HG03196 (cell line): ENCODE measurements at regions not wholly inside any gene's neighbourhood (a gene's known extent, or its start where the extent isn't known, plus 50 kb on each side); places are given as distances from the start of the nearest gene placed in this dataset.

Experiments
- ATAC-seq: cut with Tn5 transposase; IDR thresholded peaks from one replicate; pipeline ENCODE4 v1.9.1; 2021; ENCODE audit not compliant: unreplicated experiment

DNA sequence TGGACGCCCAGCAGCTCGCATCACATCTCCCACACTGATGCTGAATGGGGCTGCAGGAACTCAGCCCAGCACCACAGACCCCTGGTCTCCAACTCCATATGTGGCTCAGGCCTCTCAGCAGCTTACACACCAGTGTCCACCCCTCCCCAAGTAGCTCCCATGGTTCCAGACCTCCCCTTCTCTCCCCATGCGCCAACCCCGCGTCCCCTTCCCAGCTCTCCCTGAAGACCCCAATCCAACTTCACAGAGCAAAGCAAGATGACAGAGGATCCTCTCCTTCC lies 188.9 kb downstream of the SH3BP4 start:
- ATAC-seq, result no peak

DNA sequence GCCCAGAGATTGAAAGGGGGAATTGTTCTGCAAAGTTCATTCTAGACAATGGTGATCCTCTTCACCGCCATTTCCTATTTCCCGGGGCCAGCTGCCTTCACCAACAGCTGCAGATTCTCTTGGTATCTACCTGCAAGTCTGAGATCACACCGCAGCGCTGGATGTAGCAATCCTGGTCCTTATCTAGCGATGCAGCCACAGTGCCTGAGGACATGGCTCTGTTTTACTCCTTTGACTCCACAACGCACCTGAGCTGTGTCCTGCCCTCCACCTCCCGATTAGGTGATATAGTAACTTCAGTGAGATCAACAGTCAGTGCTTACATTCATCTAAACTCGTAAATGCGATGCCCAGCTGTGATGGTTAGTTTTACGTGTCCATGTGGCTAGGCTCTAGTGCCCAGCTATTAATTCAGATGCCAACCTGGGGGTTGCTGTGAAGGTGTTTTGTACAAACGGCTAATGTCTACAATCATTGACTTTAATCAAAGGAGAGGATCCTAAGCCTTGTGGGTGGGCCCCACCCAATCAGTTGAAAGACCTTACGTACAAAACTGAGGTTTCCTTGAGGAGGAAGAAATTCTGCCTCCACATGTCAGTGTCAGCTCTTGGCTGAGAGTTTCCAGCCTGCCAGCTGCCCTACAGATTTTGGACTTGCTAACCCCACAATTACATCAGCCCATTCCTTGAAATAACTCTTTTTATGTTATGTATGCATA lies 189.8 kb downstream of the SH3BP4 start:
- ATAC-seq, result no peak

DNA sequence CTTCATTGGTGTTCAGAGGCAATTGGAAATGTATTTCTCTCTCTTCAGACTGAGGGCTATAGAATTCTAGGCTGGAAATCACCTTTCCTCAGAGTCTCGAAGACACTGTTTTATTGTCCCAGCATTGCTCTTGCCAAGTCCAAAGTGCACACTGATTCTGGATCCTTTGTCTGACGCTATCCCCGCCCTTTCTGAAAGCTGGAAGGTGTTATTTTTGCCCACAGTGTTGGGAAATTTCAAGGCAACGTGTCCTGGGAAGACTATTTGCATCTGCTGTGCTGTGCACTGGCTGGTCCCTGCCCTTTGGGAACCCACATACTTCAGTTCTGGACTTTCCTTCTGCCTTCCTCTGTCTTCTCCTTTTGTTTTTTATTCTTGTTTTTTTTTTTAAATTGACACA lies 190.8 kb downstream of the SH3BP4 start:
- ATAC-seq, result no peak

DNA sequence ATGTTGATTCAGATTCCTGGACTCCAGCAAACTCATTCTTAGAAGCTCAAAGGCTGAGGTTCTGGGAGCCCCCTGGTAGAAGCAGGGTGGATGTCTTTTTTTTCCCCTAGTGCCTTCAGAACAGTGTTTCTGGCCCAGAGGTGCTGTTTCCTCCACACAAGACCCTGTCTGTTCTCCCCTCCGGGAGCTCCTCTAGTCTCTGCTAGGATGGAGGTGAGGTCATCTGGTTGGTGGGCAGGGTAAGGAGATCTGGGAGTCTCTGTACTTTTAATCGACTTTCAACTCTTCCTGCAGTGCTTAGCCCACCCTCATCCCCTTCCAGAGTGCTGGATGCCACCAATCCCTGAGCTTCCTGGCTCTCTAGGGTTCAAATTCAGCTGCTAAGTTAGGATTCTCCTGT lies 192.0 kb downstream of the SH3BP4 start:
- no peak for ATAC-seq

DNA sequence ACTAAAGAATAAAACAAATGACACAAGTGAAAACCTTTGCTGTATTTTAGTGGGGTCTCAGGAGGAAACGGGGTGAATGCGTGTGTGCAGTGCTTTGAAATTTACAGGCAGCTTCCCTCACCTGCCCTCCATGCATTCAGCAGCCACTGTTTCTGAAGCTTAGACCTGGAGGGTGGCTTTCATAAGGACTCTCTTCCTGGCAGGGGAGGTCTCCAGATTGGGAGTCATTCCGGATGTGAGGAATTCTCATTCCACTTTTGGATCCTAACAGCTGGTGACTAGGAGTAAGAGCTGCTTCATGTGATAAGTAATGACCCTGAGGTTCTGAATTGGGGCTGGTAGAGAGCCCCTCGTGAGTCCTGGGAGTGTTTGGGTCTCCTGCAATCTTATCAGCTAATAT lies 192.5 kb downstream of the SH3BP4 start:
- no peak for ATAC-seq

DNA sequence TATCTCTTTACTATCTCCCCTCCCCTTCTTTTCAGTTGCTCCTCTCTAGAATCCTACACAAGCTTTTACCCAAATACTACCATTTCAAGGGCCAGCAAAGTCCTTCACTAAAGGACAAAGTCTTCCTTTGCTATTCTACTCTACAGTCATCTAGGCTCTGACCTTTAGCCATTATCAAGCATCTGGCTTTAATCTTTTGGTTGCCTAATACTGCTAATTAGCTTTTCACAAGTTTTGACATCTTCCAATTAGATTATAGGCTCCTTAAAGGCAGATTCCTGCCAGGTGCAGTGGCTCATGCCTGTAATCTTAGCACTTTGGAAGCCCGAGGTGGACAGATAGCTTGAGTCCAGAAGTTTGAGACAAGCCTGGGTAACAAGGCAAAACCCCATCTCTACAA lies 194.4 kb downstream of the SH3BP4 start:
- no peak for ATAC-seq

DNA sequence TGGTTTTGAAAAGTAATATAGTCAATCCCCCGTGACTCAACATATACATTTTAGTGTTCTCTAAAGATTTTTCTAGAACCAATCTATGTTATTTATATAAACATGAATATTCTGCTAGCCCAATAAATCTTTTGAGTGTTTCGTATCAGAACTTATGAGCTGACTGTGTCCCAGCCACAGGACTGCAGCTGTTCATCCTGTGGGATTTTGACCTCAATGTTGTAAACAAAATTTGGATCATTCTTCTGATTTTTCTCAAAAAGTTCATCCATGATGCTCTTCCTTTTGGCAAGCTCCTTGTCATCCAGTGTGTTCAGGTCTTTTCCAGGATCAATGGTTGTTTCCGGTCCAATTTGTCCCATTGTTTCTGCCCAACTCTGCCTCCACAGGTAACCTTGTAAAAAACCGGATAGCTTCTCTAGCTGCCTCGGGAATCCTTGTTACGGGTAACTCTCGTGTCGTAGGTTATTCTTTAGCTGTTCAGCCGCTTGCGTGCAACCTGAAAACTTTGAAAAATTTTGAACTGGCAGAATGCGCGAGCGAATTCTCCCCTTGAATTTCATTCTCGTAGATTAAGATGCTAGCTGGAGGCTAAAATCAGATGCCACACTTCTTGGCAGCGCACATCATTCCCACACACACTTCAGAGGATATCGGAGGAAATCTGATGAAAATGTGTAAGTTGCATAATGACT lies 195.2 kb downstream of the SH3BP4 start:
- ATAC-seq, result no peak

DNA sequence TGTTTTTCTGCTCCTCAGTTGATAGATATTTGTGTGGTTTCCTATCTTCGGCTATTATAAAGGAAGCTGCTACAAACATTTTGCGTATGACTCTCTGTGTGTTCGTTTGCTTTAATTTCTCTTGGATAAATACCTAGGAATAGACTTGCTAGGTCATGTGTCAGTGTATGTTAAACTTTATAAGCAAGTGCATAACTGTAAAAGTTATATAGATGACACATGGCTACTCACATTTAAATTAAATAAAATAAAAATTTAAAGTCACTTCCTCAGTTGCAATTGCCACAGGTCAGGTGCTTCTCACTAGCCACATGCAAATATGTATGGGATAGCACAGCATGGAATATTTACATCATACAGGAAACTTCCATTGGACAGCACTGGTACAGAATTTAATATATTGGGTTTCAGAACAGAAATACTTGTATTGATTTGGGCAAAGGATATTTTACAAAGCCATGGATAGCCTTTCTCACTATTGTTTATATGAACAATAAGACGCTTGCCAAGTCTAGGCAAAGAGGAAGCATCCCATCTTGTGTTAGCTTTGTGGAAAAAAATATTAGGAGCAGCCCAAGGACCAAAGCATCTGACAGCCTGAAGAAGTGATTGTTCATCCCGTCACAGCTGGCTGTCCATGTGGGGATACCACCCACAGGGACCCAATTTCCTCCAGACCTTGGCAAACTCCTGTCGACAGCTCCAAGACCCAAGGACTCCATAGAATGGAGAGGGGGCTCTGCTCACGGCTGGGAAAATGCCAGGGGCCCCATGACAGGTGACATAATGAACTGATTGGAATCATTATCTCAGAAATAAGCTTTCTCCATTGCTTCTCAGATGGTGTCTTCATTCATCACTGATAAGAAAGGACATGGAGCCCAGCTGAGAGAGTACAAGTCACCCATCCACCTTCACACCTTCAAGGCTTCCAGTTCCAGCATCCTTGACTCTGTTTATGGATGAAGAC lies 196.7 kb downstream of the SH3BP4 start:
- ATAC-seq, result no peak

DNA sequence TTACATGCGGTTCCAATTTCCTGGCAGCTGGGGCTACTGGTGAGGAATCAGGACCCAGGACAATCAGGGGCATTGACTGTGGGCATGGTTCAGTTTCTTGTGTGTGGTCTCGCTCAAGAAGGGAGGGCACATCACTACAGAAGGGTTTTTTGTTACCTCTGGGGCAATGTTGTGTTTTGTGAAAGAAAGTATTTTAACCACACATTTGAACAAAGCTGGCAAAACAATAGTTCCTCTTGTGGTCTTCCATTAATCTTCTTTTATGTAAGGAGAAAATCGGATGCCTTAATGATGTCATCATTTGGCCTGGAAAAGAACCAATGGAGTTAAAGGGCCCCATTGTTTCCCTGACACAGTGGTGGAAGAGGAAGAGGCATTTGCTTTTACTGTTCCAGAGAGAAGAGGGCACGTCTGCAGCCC lies 197.4 kb downstream of the SH3BP4 start:
- no peak for ATAC-seq

DNA sequence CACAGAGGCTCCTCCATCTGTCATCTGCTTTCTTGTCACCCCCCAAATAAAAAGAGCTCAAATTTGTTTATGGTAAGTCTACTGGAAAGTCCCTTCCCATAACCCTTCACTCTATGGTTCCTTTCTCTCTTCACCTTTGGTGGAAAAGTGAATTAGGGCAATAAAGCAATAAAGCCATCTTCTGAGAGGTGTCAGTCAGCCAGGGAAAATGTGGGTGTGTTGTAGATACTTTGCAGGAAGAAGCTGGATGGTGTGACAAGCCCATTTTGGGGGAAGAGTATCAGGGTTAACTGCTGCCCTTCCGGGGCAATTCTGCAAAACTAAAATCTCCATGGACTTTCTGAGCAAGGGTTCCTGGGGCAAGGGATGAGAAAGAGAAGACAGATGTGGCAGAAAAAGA lies 197.9 kb downstream of the SH3BP4 start:
- ATAC-seq, result no peak

DNA sequence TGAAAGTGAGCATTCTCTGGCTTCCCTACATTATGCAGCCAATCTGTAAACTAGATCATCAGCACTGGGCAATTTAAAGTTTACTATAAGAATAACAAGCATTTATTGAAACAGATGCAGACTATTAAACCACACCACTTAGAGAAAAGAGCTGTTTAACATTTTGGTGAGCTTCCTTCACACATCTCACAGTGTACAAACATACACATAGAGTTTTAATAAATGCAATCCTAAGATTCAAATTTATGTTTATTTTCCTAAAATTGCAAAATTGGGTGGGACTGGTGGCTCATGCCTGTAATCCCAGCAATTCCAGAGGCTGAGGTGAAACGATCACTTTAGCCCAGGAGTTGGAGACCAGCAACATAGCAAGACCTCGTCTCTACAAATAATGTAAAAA lies 199.3 kb downstream of the SH3BP4 start:
- no peak for ATAC-seq

DNA sequence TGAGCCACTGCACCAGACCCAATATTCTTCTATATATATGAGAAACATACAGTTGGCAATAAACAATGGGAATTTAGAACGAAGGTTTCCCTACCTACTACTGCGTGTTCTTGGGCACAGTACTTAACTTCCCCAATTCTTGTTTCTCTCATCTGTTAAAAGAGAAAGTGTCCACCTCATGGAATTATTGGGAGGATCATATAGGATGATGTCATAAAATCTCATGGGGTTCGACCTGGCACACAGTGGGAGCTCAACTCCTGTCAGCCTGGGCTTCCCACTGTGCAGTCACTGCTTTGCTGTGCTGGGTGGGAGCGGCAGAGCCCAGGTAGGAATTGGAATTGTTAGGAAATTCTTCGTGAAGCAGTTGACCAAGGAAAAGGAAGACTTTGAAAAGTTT lies 203.3 kb downstream of the SH3BP4 start:
- no peak for ATAC-seq

DNA sequence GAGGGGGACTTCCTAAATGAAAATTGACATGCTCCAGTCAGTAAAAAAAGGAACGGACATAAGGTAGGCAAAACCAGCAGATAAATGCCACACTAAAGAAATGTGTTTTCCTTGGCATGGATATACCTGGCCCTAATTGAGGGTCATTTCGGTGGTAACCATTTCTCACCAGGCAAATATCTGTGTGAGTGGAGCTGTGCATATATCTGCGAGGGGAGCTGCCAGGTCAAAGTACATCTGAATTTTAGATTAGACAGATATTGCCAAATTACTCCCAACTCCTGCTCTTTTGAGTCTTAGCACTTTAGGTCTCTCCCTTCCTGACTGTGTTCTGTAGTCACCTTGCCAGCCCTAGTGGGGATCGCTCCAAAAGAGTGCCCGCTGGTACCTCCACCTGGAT lies 204.2 kb downstream of the SH3BP4 start:
- no peak for ATAC-seq

DNA sequence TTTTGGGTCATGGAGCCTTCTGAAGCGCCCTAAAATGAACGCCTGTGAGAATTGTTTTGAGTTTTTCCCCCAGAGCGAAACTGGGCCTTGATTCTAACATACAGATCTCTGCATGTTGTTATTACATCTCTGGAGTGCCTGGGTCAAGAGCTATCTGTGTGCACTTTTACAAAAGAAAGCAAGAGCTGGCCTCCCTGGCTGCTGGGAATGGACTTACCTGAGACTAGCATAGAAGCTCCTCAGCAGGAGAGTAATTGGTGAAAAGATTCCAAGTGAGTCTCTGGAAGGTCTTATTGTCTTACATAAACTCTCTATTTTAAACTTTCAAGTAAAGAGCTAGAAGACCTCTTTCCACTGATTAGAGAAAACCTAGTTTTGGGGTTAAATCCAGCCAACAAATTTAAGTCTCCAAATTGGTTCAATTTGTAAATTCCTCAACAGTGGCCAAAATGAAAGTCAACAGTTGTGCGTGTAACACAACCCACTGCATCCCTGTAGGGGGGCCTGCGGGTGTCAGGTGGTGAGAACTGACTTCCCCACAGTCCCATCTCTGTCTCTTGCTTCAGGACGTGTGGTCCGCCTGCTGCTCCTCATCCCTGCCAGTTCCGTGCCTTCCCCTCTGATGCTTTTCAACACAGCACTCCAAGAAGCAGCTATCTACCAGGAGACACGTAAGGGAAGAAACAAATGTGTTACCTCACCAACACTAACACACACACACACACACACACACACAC lies 206.1 kb downstream of the SH3BP4 start:
- ATAC-seq, result no peak

DNA sequence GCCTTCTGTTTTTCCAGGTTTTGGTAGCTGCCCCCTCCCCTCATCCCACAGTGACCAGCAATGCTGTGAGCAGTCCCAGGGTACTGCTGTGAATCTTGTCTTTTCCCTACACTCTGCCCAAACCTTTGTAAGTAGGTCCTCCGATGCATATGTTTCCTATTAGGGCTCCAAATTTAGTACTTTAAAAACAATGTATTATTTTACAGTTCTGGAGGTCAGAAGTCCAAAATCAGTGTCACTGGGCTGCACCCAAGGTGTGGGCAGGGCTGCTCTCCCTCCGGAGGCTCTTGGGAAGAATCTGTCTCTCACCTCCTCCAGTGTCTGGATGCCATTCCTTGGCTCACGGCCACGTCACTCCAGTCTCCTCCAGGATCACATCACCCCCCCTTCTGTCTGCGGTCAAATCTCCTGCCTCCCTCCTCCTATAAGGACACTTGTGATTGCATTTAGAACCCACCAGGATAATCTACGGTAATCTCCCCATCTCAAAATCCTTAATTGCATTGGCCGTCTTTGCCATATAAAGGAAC lies 208.5 kb downstream of the SH3BP4 start:
- no peak for ATAC-seq

DNA sequence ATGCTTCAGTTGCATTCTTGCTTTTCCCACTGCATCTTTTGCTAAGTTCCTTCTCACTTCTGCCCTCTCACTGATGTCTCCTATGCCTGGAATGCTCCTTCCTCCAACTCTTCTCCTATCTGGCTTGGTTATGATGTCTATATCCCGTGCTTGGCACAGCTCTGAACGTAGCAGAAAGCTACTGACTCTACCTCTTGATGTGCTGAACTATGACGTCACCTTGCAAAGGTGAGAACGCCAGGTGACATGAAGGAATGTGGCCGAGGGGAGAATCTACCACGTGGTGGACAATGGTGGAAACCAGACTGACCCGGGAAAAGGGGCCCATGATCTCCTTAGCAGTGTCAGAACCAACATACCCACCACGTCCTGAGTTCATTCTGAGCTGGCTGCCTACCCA lies 209.7 kb downstream of the SH3BP4 start:
- ATAC-seq, result no peak

DNA sequence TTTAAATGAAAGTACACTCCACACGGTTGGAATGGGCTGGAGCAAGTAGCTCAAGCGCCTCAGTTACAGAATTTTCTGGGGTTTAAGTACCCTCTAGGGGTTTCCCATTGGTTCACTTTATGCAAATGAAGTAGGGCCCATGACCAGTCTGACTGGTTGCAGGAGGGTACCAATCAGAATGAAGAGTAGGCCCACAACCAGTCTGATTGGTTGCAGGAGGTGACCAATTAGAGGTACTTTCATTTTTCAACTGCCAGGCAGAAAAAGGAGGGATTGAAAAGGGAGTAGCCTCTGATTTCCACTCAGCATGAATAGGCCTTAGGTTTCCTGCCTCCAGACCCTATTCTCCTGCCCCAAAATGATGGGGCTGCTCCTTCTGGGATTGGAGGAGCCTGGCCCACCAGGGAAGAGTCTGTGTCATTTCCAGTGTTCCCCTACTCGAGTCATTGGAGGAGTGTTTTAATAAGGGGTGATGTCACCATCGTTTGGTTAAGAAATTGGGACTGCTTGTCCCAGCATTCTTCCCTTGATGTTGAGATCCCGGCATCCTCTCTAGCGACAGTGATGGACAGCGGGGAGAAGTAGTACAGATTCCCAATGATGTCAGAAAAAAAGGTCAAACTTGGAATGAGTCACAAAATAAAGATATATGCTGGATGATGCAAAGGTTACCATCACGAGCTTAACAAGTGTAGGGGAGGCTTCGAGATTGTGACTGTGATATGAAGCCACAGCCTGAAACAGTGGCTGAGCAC lies 210.4 kb downstream of the SH3BP4 start:
- no peak for ATAC-seq

DNA sequence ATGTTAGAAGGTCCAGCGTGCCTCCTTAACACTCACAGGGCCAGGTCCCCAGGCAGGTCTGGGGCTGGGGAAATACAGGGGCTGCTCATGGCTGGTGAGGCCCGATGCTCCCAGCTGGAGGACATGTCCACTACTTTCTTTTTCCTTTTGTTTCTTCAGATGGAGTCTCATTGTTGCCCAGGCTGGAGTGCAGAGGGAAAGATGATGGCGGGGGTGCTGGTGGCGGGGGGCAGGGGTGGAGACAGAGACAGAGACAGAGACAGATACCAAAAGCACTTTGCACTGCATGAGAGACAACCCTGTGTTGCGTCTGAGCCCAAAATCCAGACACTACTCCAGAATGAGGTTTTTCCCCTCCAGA lies 211.0 kb downstream of the SH3BP4 start:
- no peak for ATAC-seq

DNA sequence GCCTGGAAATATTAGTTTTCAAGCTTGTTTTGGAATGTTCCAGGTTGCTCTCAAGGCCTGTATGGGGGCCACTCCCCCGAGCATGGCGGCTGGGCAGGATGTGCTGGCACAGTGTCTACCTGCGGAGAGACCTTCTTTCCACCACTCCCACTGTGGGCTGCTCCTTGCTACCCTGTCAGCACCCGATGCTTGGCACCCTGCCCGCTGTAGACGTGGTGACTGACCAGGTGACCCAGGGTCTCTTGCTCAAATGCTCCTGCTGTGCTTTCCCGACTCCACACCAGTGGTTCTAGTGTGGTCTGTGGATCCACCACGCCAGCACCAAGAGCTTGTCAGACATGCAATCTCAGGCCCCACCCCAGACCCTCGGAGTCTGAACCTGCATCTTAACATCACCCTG lies 213.3 kb downstream of the SH3BP4 start:
- ATAC-seq, result no peak

DNA sequence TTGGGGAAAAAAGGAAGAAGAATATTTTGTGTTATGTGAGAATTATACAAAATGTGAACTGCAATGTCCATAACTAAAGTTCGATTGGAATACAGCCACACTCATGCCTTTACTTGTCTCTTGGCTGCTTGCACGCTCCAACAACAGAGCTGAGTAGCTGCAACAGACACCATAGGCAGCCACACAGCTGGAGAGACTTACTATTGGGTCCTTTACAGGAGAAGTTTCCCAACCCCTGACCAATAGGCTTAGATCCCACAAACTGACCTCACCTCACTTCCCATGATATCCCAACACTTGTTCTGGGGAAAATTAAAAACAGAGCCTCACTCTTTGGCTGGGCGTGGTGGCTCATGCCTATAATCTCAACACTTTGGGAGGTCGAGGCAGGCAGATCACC lies 213.8 kb downstream of the SH3BP4 start:
- no peak for ATAC-seq
